ENCODE measurements at regions not wholly inside any gene's neighbourhood (a gene's known extent, or its start where the extent isn't known, plus 50 kb on each side); places are given as distances from the start of the nearest gene placed in this dataset.

DNA sequence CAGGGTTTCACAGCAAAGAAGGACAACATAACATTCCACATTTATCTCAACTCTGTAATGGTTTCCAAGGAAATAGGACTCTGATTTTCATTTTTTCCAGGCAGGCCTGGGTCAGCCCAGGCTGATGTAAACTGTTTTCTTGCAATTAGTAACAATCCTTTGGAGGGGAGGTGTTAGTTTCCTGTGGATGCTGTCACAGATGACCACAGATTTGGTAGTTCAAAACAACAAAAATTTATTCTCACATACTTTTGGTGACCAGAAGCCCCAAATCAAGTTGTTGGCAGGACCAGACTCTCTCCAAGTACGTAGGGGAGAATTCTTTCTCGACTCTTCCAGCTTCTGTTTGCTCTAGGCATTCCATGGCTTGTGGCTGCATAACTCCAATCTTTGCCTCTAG is 88.0 kb downstream of the EDEM1 start (continued):
- TF ChIP-seq, protein P1, sequence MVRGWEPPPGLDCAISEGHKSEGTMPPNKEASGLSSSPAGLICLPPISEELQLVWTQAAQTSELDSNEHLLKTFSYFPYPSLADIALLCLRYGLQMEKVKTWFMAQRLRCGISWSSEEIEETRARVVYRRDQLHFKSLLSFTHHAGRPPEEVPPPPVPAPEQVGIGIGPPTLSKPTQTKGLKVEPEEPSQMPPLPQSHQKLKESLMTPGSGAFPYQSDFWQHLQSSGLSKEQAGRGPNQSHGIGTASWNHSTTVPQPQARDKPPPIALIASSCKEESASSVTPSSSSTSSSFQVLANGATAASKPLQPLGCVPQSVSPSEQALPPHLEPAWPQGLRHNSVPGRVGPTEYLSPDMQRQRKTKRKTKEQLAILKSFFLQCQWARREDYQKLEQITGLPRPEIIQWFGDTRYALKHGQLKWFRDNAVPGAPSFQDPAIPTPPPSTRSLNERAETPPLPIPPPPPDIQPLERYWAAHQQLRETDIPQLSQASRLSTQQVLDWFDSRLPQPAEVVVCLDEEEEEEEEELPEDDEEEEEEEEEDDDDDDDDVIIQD (CRISPR knock-in tag; IDR thresholded peaks at IDR 0.05) = no peak
- TF ChIP-seq NFIC (IDR thresholded peaks at IDR 0.05) (no peak), CREBBP (IDR thresholded peaks at IDR 0.05; ENCODE audit: low read depth, low read length) (no peak)

DNA sequence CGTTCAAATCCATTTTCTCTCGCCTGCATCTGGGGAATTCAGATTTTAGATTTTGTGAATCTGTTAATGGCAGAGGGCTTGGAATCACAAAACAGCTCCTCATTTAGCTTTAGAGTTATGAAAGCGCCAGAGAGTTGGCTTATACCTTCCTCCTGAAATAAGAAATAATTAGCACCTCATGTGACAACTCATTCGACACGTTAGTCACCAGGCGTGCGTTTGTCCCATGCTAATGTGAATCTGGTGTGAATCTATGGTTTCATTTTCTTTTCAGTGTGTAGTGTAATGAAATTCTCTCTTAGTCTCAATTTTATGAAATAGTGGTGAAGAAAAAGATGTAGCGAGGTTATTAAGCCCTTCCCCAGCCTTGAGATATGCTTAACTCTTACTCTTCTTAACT is 89.4 kb downstream of the EDEM1 start:
- no peaks in the 10 kb centered on the region for H3K4me1 ChIP-seq (replicated peaks in 1 of 2; ENCODE audit: control insufficient read depth in 2 of 2, insufficient read depth in 2 of 2, low read length in 2 of 2)
- H3K9me3 ChIP-seq (replicated peaks; ENCODE audit: control insufficient read depth, insufficient read depth, low read depth, low read length) = no peaks in the 10 kb centered on the region
- no peak for ATAC-seq
- no peaks in the 10 kb centered on the region for H3K36me3 ChIP-seq (ENCODE audit: control insufficient read depth, insufficient read depth, low read length)
- in situ Hi-C loops (cut with MboI) = no loop called here
- no peaks in the 10 kb centered on the region for H4K20me1 ChIP-seq (replicated peaks; ENCODE audit: control insufficient read depth, insufficient read depth, low read length)
- no peak overlapping the region for H3K4me3 ChIP-seq
- WGBS (ENCODE audit: insufficient coverage, low coverage, missing lambda C conversion rate) = under 1% methylated on average over 8 of the region's 8 CpGs
- H3K4me2 ChIP-seq (ENCODE audit: insufficient read depth, low read length) = no peak overlapping the region
- no peak overlapping the region for H3K9ac ChIP-seq (ENCODE audit: insufficient read depth in 1 of 2, low read depth in 2 of 2, low read length in 2 of 2)
- no peak for DNase-seq (ENCODE audit: extremely low read depth in 1 of 4, low spot score in 3 of 4)
- H3K27ac ChIP-seq (ENCODE audit: extremely low read depth, low read depth, low read length) = no peak overlapping the region
- ChIA-PET POLR2A (no interaction called here), CTCF (ENCODE audit: low intra/inter-chr PET ratio) (no interaction called here)
- intact Hi-C loops (cut with micrococcal nuclease) = no loop called here
- no peaks in the 10 kb centered on the region for H3K9me1 ChIP-seq (ENCODE audit: control insufficient read depth, insufficient read depth, low read length)
- no peak overlapping the region for H2AFZ ChIP-seq (ENCODE audit: low read depth, low read length)
- H3K79me2 ChIP-seq (ENCODE audit: control insufficient read depth, insufficient read depth, low read length) = no peaks in the 10 kb centered on the region
- TF ChIP-seq TBP (optimal IDR thresholded peaks at IDR 0.05; ENCODE audit: low read depth, low read length) = no peak
- TF ChIP-seq, protein P2, sequence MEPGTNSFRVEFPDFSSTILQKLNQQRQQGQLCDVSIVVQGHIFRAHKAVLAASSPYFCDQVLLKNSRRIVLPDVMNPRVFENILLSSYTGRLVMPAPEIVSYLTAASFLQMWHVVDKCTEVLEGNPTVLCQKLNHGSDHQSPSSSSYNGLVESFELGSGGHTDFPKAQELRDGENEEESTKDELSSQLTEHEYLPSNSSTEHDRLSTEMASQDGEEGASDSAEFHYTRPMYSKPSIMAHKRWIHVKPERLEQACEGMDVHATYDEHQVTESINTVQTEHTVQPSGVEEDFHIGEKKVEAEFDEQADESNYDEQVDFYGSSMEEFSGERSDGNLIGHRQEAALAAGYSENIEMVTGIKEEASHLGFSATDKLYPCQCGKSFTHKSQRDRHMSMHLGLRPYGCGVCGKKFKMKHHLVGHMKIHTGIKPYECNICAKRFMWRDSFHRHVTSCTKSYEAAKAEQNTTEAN (CRISPR knock-in tag; IDR thresholded peaks at IDR 0.05) = no peak
- BruUV-seq (replicated peaks) = no TSS peak
- no peak for FAIRE-seq
- H3K27me3 ChIP-seq (ENCODE audit: control insufficient read depth in 2 of 2, insufficient read depth in 2 of 2, low read length in 2 of 2) = peaks cover 0 to 9% of the 10 kb centered on the region in 2 experiments; a peak in 3 of 5 replicates
